Endothelial cell of umbilical vein (primary cell): ENCODE measurements at regions not wholly inside any gene's neighbourhood (a gene's known extent, or its start where the extent isn't known, plus 50 kb on each side); places are given as distances from the start of the nearest gene placed in this dataset.

Experiments
- BruUV-seq: library from RNA; stranded (reverse); fragments of 400-500 nt; replicated peaks from 2 replicates; lab custom pipeline; 2021; lab: Mats Ljungman, UMichigan
- CTCF ChIA-PET: fragments of 300-600, 350-600 bp; sonication (Branson Sonifier 250); formaldehyde crosslinking; loops from one replicate; lab custom pipeline; 2021; ENCODE audit warnings: antibody characterized with exemption, inconsistent platforms; lab: Charles Lee
- POLR2A ChIA-PET: fragments of 300-600, 350-600 bp; sonication (Branson Sonifier 250); formaldehyde crosslinking; loops from one replicate; lab custom pipeline; 2021; ENCODE audit warnings: antibody characterized with exemption, inconsistent platforms; lab: Charles Lee
- DNase-seq: peaks from one replicate; pipeline ENCODE4 v3.0.0-alpha.2; 2011; ENCODE audit warnings: low read depth, low spot score
- FAIRE-seq: peaks from 2 replicates; lab custom pipeline; 2011; peaks lifted over from hg19 to GRCh38; lab: Jason Lieb, UNC
- H2AFZ ChIP-seq: 2 replicates; pipeline ENCODE4 v1.6.0; 2012; ENCODE audit warnings: low read depth, low read length, control low read depth, inconsistent platforms
- H3K27ac ChIP-seq: 2 replicates; pipeline ENCODE4 v1.5.1; 2011; ENCODE audit warnings: low read depth, mild to moderate bottlenecking, control low read depth, low read length, moderate library complexity; ENCODE audit not compliant: insufficient read depth
- H3K27me3 ChIP-seq, 2 experiments: 2 replicates each; pipeline versions ENCODE4 v1.6.0 to v1.6.1; 2011; ENCODE audit warnings: low read length in 2 of 2, mixed read lengths in 1 of 2; ENCODE audit not compliant: control insufficient read depth in 2 of 2, insufficient read depth in 2 of 2
- H3K36me3 ChIP-seq, 2 experiments: 2 replicates in 1 of 2; 3 replicates in 1 of 2; pipeline ENCODE4 v1.5.1; 2011; ENCODE audit warnings: low read length in 2 of 2, mild to moderate bottlenecking in 1 of 2, moderate library complexity in 1 of 2; ENCODE audit not compliant: control insufficient read depth in 2 of 2, insufficient read depth in 2 of 2; ENCODE audit errors: extremely low read depth in 1 of 2
- H3K4me1 ChIP-seq: 3 replicates; pipeline ENCODE4 v1.5.1; 2011; ENCODE audit warnings: mild to moderate bottlenecking, low read length; ENCODE audit not compliant: control insufficient read depth, insufficient read depth; ENCODE audit errors: extremely low read depth
- H3K4me2 ChIP-seq: 2 replicates; pipeline ENCODE4 v1.6.1; 2011; ENCODE audit warnings: low read length, control low read depth, mixed read lengths; ENCODE audit not compliant: insufficient read depth
- H3K4me3 ChIP-seq, 3 experiments: fragments of 200-600 bp in 1 of 3; sonication (generic), shearing (Covaris generic) in 1 of 3; replicated peaks in 1 of 3; 2 replicates each; pipeline ENCODE4 v1.5.1; 2011 to 2016; ENCODE audit warnings: control low read depth in 3 of 3, low read length in 3 of 3, mild to moderate bottlenecking in 2 of 3, inconsistent platforms in 1 of 3, low read depth in 1 of 3, moderate library complexity in 1 of 3; ENCODE audit not compliant: insufficient read depth in 1 of 3
- H3K79me2 ChIP-seq: 2 replicates; pipeline ENCODE4 v1.6.0; 2012; ENCODE audit warnings: low read length, inconsistent platforms; ENCODE audit not compliant: control insufficient read depth, insufficient read depth
- H3K9ac ChIP-seq: replicated peaks from 2 replicates; pipeline ENCODE3; 2011; ENCODE audit warnings: low read length, control low read depth; ENCODE audit not compliant: insufficient read depth; ENCODE audit errors: extremely low read depth
- H3K9me1 ChIP-seq: replicated peaks from 3 replicates; pipeline ENCODE4 v1.6.0; 2011; ENCODE audit warnings: mild to moderate bottlenecking, low read length; ENCODE audit not compliant: control insufficient read depth, insufficient read depth; ENCODE audit errors: extremely low read depth
- H3K9me3 ChIP-seq: replicated peaks from 2 replicates; pipeline ENCODE4 v1.5.1; 2012; ENCODE audit warnings: low read length, inconsistent platforms; ENCODE audit not compliant: control insufficient read depth, insufficient read depth
- H4K20me1 ChIP-seq: replicated peaks from 2 replicates; pipeline ENCODE3; 2011; ENCODE audit warnings: mild to moderate bottlenecking, low read length; ENCODE audit not compliant: control insufficient read depth, insufficient read depth; ENCODE audit errors: extremely low read depth
- EZH2 ChIP-seq: IDR thresholded peaks from 2 replicates; pipeline ENCODE4 v1.6.1; 2012; ENCODE audit warnings: borderline replicate concordance, low read depth, mild to moderate bottlenecking, moderate library complexity, low read length, inconsistent platforms; ENCODE audit not compliant: severe bottlenecking
- FOS ChIP-seq: IDR thresholded peaks from 2 replicates; pipeline ENCODE4 v1.6.1; 2011; ENCODE audit warnings: mild to moderate bottlenecking, low read length, moderate library complexity, borderline replicate concordance; ENCODE audit not compliant: insufficient read depth
- GATA2 ChIP-seq: IDR thresholded peaks from 2 replicates; pipeline ENCODE4 v1.7.0; 2011; ENCODE audit warnings: low read depth, mild to moderate bottlenecking, moderate library complexity, mixed read lengths, low read length; ENCODE audit not compliant: insufficient read length, insufficient read depth
- JUN ChIP-seq: IDR thresholded peaks from 2 replicates; pipeline ENCODE4 v1.6.1; 2011; ENCODE audit warnings: borderline replicate concordance, low read depth; ENCODE audit not compliant: insufficient read length, insufficient read depth
- MYC ChIP-seq: IDR thresholded peaks from one replicate; pipeline ENCODE4 v1.6.1; 2011; ENCODE audit warnings: mild to moderate bottlenecking, low read depth, low read length
- POLR2A ChIP-seq: IDR thresholded peaks from 2 replicates; pipeline ENCODE4 v1.6.1; 2012; ENCODE audit warnings: low read depth, mild to moderate bottlenecking, control low read depth, low read length
- POLR2AphosphoS5 ChIP-seq: IDR thresholded peaks from 2 replicates; pipeline ENCODE4 v1.6.1; 2012; ENCODE audit warnings: low read depth, mild to moderate bottlenecking, control low read depth, low read length, moderate library complexity; ENCODE audit not compliant: insufficient read depth
- dilution Hi-C: fragments of 300-500 bp; cut with MboI; formaldehyde crosslinking; loops from one replicate; pipeline ENCODE4 v1.15.0; 2019; ENCODE audit warnings: low sequenced_read_pairs; ENCODE audit not compliant: extremely low pct_ligation_motif_present
- intact Hi-C: fragments of 100-400 bp; cut with micrococcal nuclease; formaldehyde crosslinking; loops from one replicate; pipeline ENCODE4 v1.10.0; 2022
- TF ChIP-seq, protein P1 (sequence below), 2 donors: IDR thresholded peaks; 1 replicate in 1 of 2; 2 replicates in 1 of 2; pipeline ENCODE4 v1.5.1; 2011; ENCODE audit warnings: low read length in 2 of 2, mild to moderate bottlenecking in 2 of 2, moderate library complexity in 2 of 2, control low read depth in 1 of 2, inconsistent platforms in 1 of 2, low read depth in 1 of 2; ENCODE audit not compliant: insufficient read depth in 1 of 2; ENCODE audit errors: extremely low read depth in 1 of 2
- TF ChIP-seq, protein P2 (sequence below): IDR thresholded peaks from 2 replicates; pipeline ENCODE4 v1.6.1; 2011; ENCODE audit not compliant: insufficient read depth, insufficient read length

DNA sequence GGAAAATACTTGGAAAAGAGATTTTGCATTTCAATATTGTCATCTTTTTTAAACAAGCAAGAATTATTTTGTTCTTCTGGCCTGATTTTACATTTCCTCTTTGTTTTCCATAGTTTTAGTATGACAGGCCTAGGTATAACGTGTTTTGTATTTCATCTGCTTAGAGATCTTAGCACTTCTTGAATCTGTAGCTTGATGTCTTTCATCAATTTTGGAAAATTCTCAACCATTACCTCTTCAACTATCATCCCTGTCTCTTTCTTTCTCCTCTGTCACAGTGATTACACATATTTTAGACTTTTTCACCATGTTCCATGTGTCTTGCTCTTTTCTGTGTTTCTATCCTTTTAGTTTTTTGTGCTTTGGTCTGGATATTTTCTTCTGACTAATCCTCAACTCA, 67.2 kb upstream of the PHACTR1 start:
- DNase-seq = no peak
- no peaks in the 10 kb centered on the region for H3K36me3 ChIP-seq
- CTCF ChIA-PET = no interaction called here
- intact Hi-C loops (no loop called here), dilution Hi-C loops (no loop called here)
- no TSS peak for BruUV-seq
- H3K9ac ChIP-seq = no peak overlapping the region
- H2AFZ ChIP-seq = no peak overlapping the region
- no peaks in the 10 kb centered on the region for H3K9me3 ChIP-seq
- FAIRE-seq = no peak
- no peaks in the 10 kb centered on the region for H3K9me1 ChIP-seq
- TF ChIP-seq MYC (no peak), EZH2 (no peak), POLR2A (no peak), POLR2AphosphoS5 (no peak), GATA2 (no peak), JUN (no peak), FOS (no peak)
- TF ChIP-seq, protein P1, sequence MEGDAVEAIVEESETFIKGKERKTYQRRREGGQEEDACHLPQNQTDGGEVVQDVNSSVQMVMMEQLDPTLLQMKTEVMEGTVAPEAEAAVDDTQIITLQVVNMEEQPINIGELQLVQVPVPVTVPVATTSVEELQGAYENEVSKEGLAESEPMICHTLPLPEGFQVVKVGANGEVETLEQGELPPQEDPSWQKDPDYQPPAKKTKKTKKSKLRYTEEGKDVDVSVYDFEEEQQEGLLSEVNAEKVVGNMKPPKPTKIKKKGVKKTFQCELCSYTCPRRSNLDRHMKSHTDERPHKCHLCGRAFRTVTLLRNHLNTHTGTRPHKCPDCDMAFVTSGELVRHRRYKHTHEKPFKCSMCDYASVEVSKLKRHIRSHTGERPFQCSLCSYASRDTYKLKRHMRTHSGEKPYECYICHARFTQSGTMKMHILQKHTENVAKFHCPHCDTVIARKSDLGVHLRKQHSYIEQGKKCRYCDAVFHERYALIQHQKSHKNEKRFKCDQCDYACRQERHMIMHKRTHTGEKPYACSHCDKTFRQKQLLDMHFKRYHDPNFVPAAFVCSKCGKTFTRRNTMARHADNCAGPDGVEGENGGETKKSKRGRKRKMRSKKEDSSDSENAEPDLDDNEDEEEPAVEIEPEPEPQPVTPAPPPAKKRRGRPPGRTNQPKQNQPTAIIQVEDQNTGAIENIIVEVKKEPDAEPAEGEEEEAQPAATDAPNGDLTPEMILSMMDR (IDR thresholded peaks at IDR 0.05; ENCODE audit: extremely low read depth in 1 of 2, insufficient read depth in 1 of 2, low read depth in 1 of 2, low read length in 2 of 2) = no peak
- TF ChIP-seq, protein P2, sequence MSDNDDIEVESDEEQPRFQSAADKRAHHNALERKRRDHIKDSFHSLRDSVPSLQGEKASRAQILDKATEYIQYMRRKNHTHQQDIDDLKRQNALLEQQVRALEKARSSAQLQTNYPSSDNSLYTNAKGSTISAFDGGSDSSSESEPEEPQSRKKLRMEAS = no peak
- no peak overlapping the region for H3K4me3 ChIP-seq
- no peaks in the 10 kb centered on the region for H3K4me1 ChIP-seq
- no peak overlapping the region for H3K27ac ChIP-seq
- no peaks in the 10 kb centered on the region for H3K79me2 ChIP-seq
- POLR2A ChIA-PET = no interaction called here
- H3K27me3 ChIP-seq = peaks cover 2 to 5% of the 10 kb centered on the region in 2 experiments
- H4K20me1 ChIP-seq = no peaks in the 10 kb centered on the region
- H3K4me2 ChIP-seq = no peak overlapping the region
